ENCODE measurements at regions not wholly inside any gene's neighbourhood (a gene's known extent, or its start where the extent isn't known, plus 50 kb on each side); places are given as distances from the start of the nearest gene placed in this dataset.
A peak's percentile ranks its signal among the peaks of the same experiment; 100 is the strongest.

DNA sequence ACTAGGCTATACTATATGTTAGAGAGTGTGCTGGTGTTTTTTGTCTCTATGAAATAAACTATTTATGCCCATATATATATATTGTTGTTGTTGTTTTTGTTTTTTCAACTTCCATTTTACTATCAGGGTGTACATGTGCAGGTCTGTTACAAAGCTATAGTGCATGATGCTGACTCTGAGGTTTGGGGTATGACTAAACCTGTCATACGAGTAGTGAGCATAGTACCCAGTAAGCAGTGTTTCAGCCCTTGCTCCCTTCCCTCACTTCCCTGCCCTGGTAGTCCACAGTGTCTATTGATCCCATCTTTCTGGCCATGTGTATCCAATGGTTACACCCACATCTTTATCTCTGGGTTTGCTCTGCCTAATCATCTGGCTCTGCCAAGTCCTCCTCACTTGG, 101.8 kb downstream of the FAS start:
- no peaks in the 10 kb centered on the region for H3K27me3 ChIP-seq (ENCODE audit: control insufficient read depth in 1 of 2, insufficient read depth in 1 of 2, low read length in 2 of 2)
- H4K91ac ChIP-seq (ENCODE audit: low read length), result no peak overlapping the region

GRCh38 chr10:89091496-89091895, 100.9 kb downstream of the FAS start:
- H3K36me3 ChIP-seq (ENCODE audit: control insufficient read depth in 1 of 2, insufficient read depth in 2 of 2, low read depth in 1 of 2, low read length in 2 of 2), result no peaks in the 10 kb centered on the region
- no peak overlapping the region for H4K8ac ChIP-seq (ENCODE audit: low read length)
- no peaks in the 10 kb centered on the region for H3K27me3 ChIP-seq (ENCODE audit: control insufficient read depth in 1 of 2, insufficient read depth in 1 of 2, low read length in 2 of 2)
- H3K4me1 ChIP-seq (ENCODE audit: control insufficient read depth, insufficient read depth, low read depth, low read length), result no peaks in the 10 kb centered on the region
- no peak overlapping the region for H3K14ac ChIP-seq (ENCODE audit: low read length in 2 of 2)
- H2BK15ac ChIP-seq (ENCODE audit: low read depth, poor library complexity, severe bottlenecking), result no peak overlapping the region
- H3K18ac ChIP-seq (ENCODE audit: low read depth in 1 of 2, low read length in 2 of 2), result no peak overlapping the region
- 77% methylated on average over 2 of the region's 3 CpGs for WGBS
- H2AK5ac ChIP-seq (ENCODE audit: low read length, severe bottlenecking), result no peak overlapping the region
- H3K4ac ChIP-seq (ENCODE audit: low read depth in 1 of 2, low read length in 2 of 2), result no peak overlapping the region
- H2BK12ac ChIP-seq (ENCODE audit: low read length in 2 of 2), result no peak overlapping the region
- DNase-seq, result peak; percentile 17
- H4K91ac ChIP-seq (ENCODE audit: low read length), result no peak overlapping the region
- H2BK120ac ChIP-seq (ENCODE audit: low read depth, low read length), result no peak overlapping the region
- no peaks in the 10 kb centered on the region for H3K79me1 ChIP-seq (replicated peaks; ENCODE audit: low read length, poor library complexity, severe bottlenecking)
- H3K23ac ChIP-seq (ENCODE audit: low read length in 2 of 2), result no peak overlapping the region
- H3K9ac ChIP-seq (ENCODE audit: low read length), result no peak overlapping the region
- H3K27ac ChIP-seq (ENCODE audit: low read length, poor library complexity, severe bottlenecking), result no peak overlapping the region
- H3K4me3 ChIP-seq (ENCODE audit: insufficient read depth in 1 of 2, low read depth in 1 of 2, low read length in 2 of 2), result no peak overlapping the region
- no peak overlapping the region for H2BK5ac ChIP-seq (ENCODE audit: low read depth, low read length, poor library complexity, severe bottlenecking)
- H2AFZ ChIP-seq (ENCODE audit: low read depth, low read length), result no peak overlapping the region
- H3K4me2 ChIP-seq (ENCODE audit: low read length, poor library complexity, severe bottlenecking), result no peak overlapping the region
- no peaks in the 10 kb centered on the region for H3K9me3 ChIP-seq (ENCODE audit: control insufficient read depth, low read length)

More for the DNA sequence above, 101.8 kb downstream of the FAS start:
- Histone ChIP-seq H3K23ac (ENCODE audit: low read length in 2 of 2) (no peak overlapping the region), H3K36me3 (ENCODE audit: control insufficient read depth in 1 of 2, insufficient read depth in 2 of 2, low read depth in 1 of 2, low read length in 2 of 2) (no peaks in the 10 kb centered on the region), H2AK5ac (ENCODE audit: low read length, severe bottlenecking) (no peak overlapping the region), H3K27ac (ENCODE audit: low read length, poor library complexity, severe bottlenecking) (no peak overlapping the region), H2AFZ (ENCODE audit: low read depth, low read length) (no peak overlapping the region), H3K4me3 (ENCODE audit: insufficient read depth in 1 of 2, low read depth in 1 of 2, low read length in 2 of 2) (no peak overlapping the region), H2BK12ac (ENCODE audit: low read length in 2 of 2) (no peak overlapping the region), H2BK15ac (ENCODE audit: low read depth, poor library complexity, severe bottlenecking) (no peak overlapping the region), H3K9me3 (ENCODE audit: control insufficient read depth, low read length) (no peaks in the 10 kb centered on the region), H3K9ac (ENCODE audit: low read length) (no peak overlapping the region), H3K4me2 (ENCODE audit: low read length, poor library complexity, severe bottlenecking) (no peak overlapping the region), H3K18ac (ENCODE audit: low read depth in 1 of 2, low read length in 2 of 2) (no peak overlapping the region), H3K79me1 (replicated peaks; ENCODE audit: low read length, poor library complexity, severe bottlenecking) (no peaks in the 10 kb centered on the region), H3K4ac (ENCODE audit: low read depth in 1 of 2, low read length in 2 of 2) (no peak overlapping the region), H4K8ac (ENCODE audit: low read length) (no peak overlapping the region), H3K4me1 (ENCODE audit: control insufficient read depth, insufficient read depth, low read depth, low read length) (no peaks in the 10 kb centered on the region), H2BK120ac (ENCODE audit: low read depth, low read length) (no peak overlapping the region), H2BK5ac (ENCODE audit: low read depth, low read length, poor library complexity, severe bottlenecking) (no peak overlapping the region), H3K14ac (ENCODE audit: low read length in 2 of 2) (no peak overlapping the region)
- no peak for DNase-seq
- 96% methylated on average over 1 of the region's 1 CpG for WGBS

GRCh38 chr10:89090756-89091445, 100.3 kb downstream of the FAS start:
- H3K14ac ChIP-seq (ENCODE audit: low read length in 2 of 2), result no peak overlapping the region
- peak; percentile 61 for DNase-seq
- H3K36me3 ChIP-seq (ENCODE audit: control insufficient read depth in 1 of 2, insufficient read depth in 2 of 2, low read depth in 1 of 2, low read length in 2 of 2), result no peaks in the 10 kb centered on the region
- H2AFZ ChIP-seq (ENCODE audit: low read depth, low read length), result no peak overlapping the region
- H3K4me2 ChIP-seq (ENCODE audit: low read length, poor library complexity, severe bottlenecking), result no peak overlapping the region
- H3K9ac ChIP-seq (ENCODE audit: low read length), result no peak overlapping the region
- H3K4me1 ChIP-seq (ENCODE audit: control insufficient read depth, insufficient read depth, low read depth, low read length), result no peaks in the 10 kb centered on the region
- no peak overlapping the region for H4K8ac ChIP-seq (ENCODE audit: low read length)
- no peak overlapping the region for H2BK5ac ChIP-seq (ENCODE audit: low read depth, low read length, poor library complexity, severe bottlenecking)
- H4K91ac ChIP-seq (ENCODE audit: low read length), result no peak overlapping the region
- H3K27ac ChIP-seq (ENCODE audit: low read length, poor library complexity, severe bottlenecking), result no peak overlapping the region
- H3K4ac ChIP-seq (ENCODE audit: low read depth in 1 of 2, low read length in 2 of 2), result no peak overlapping the region
- no peaks in the 10 kb centered on the region for H3K27me3 ChIP-seq (ENCODE audit: control insufficient read depth in 1 of 2, insufficient read depth in 1 of 2, low read length in 2 of 2)
- no peak overlapping the region for H2BK12ac ChIP-seq (ENCODE audit: low read length in 2 of 2)
- no peak overlapping the region for H3K4me3 ChIP-seq (ENCODE audit: insufficient read depth in 1 of 2, low read depth in 1 of 2, low read length in 2 of 2)
- H2AK5ac ChIP-seq (ENCODE audit: low read length, severe bottlenecking), result no peak overlapping the region
- no peaks in the 10 kb centered on the region for H3K79me1 ChIP-seq (replicated peaks; ENCODE audit: low read length, poor library complexity, severe bottlenecking)
- no peak overlapping the region for H2BK120ac ChIP-seq (ENCODE audit: low read depth, low read length)
- WGBS, result 60% methylated on average over 1 of the region's 6 CpGs
- H2BK15ac ChIP-seq (ENCODE audit: low read depth, poor library complexity, severe bottlenecking), result no peak overlapping the region
- H3K9me3 ChIP-seq (ENCODE audit: control insufficient read depth, low read length), result no peaks in the 10 kb centered on the region
- no peak overlapping the region for H3K23ac ChIP-seq (ENCODE audit: low read length in 2 of 2)
- no peak overlapping the region for H3K18ac ChIP-seq (ENCODE audit: low read depth in 1 of 2, low read length in 2 of 2)

- H3K4me1 ChIP-seq (ENCODE audit: control insufficient read depth, insufficient read depth, low read depth, low read length), result no peaks in the 10 kb centered on the region
- H2AFZ ChIP-seq (ENCODE audit: low read depth, low read length), result peak overlapping the region; percentile 39
- peak overlapping the region in 1 of 2 experiments; percentile 71 for H2BK12ac ChIP-seq (ENCODE audit: low read length in 2 of 2)
- peak; percentile 70 for DNase-seq
- H3K4me2 ChIP-seq (ENCODE audit: low read length, poor library complexity, severe bottlenecking), result no peak overlapping the region
- H2BK5ac ChIP-seq (ENCODE audit: low read depth, low read length, poor library complexity, severe bottlenecking), result no peak overlapping the region
- H2BK15ac ChIP-seq (ENCODE audit: low read depth, poor library complexity, severe bottlenecking), result peak overlapping the region; percentile 19
- peak overlapping the region in 1 of 2 experiments; percentile 58 for H3K4me3 ChIP-seq (ENCODE audit: insufficient read depth in 1 of 2, low read depth in 1 of 2, low read length in 2 of 2)
- peak overlapping the region in 1 of 2 experiments; percentile 55 for H3K14ac ChIP-seq (ENCODE audit: low read length in 2 of 2)
- no peak overlapping the region for H3K27ac ChIP-seq (ENCODE audit: low read length, poor library complexity, severe bottlenecking)
- H3K9me3 ChIP-seq (ENCODE audit: control insufficient read depth, low read length), result no peaks in the 10 kb centered on the region
- H2AK5ac ChIP-seq (ENCODE audit: low read length, severe bottlenecking), result no peak overlapping the region
- H3K9ac ChIP-seq (ENCODE audit: low read length), result peak overlapping the region; percentile 88
- H3K36me3 ChIP-seq (ENCODE audit: control insufficient read depth in 1 of 2, insufficient read depth in 2 of 2, low read depth in 1 of 2, low read length in 2 of 2), result no peaks in the 10 kb centered on the region
- no peak overlapping the region for H4K8ac ChIP-seq (ENCODE audit: low read length)
- H2BK120ac ChIP-seq (ENCODE audit: low read depth, low read length), result no peak overlapping the region
- H4K91ac ChIP-seq (ENCODE audit: low read length), result no peak overlapping the region
- H3K27me3 ChIP-seq (ENCODE audit: control insufficient read depth in 1 of 2, insufficient read depth in 1 of 2, low read length in 2 of 2), result no peaks in the 10 kb centered on the region
- H3K23ac ChIP-seq (ENCODE audit: low read length in 2 of 2), result no peak overlapping the region
- WGBS, result 84% methylated on average over 13 of the region's 13 CpGs
- peak overlapping the region in 1 of 2 experiments; percentile 66 for H3K18ac ChIP-seq (ENCODE audit: low read depth in 1 of 2, low read length in 2 of 2)
- peak overlapping the region in 1 of 2 experiments; percentile 67 for H3K4ac ChIP-seq (ENCODE audit: low read depth in 1 of 2, low read length in 2 of 2)
- no peaks in the 10 kb centered on the region for H3K79me1 ChIP-seq (replicated peaks; ENCODE audit: low read length, poor library complexity, severe bottlenecking)
These were observed 96.4 kb downstream of the FAS start for GRCh38 chr10:89086801-89087521.
